Occipital lobe (tissue), 1 donor: ENCODE measurements at regions not wholly inside any gene's neighbourhood (a gene's known extent, or its start where the extent isn't known, plus 50 kb on each side); places are given as distances from the start of the nearest gene placed in this dataset.
"Not testable (repeated sequence)": the region's sequence is repeated elsewhere in the genome, so short reads cannot be mapped to it uniquely, and the experiment has no call there.

ENCODE experiments used
- DNase-seq: peaks from one replicate; lab custom pipeline; 2025; lab: John Stamatoyannopoulos, UW

- no peak for DNase-seq
Measured at GRCh38 chr6:84877515-84878210, 113.3 kb upstream of the TBX18 start.

GRCh38 chr6:84876723-84877514 lies 112.5 kb upstream of the TBX18 start:
- DNase-seq, result no peak

- DNase-seq, result no peak
Measured at GRCh38 chr6:84872996-84873723, 108.8 kb upstream of the TBX18 start.

GRCh38 chr6:84871925-84872324 lies 107.5 kb upstream of the TBX18 start:
- no peak for DNase-seq

GRCh38 chr6:84870672-84871071 lies 106.3 kb upstream of the TBX18 start:
- DNase-seq, result no peak

- DNase-seq, result no peak
Measured at GRCh38 chr6:84868149-84868548, 103.8 kb upstream of the TBX18 start.

GRCh38 chr6:84867521-84867920 lies 103.1 kb upstream of the TBX18 start:
- no peak for DNase-seq

- DNase-seq, result no peak
Measured at GRCh38 chr6:84866715-84867114, 102.3 kb upstream of the TBX18 start.

GRCh38 chr6:84865372-84865771 lies 101.0 kb upstream of the TBX18 start:
- DNase-seq, result not testable (repeated sequence)

- DNase-seq, result no peak
Measured at GRCh38 chr6:84862843-84863242, 98.4 kb upstream of the TBX18 start.

- DNase-seq, result no peak
Measured at GRCh38 chr6:84860920-84861319, 96.5 kb upstream of the TBX18 start.

- DNase-seq, result no peak
Measured at GRCh38 chr6:84860509-84860908, 96.1 kb upstream of the TBX18 start.

- no peak for DNase-seq
Measured at GRCh38 chr6:84854811-84855400, 90.5 kb upstream of the TBX18 start.

GRCh38 chr6:84853901-84854300 lies 89.5 kb upstream of the TBX18 start:
- no peak for DNase-seq

GRCh38 chr6:84848960-84849359 lies 84.6 kb upstream of the TBX18 start:
- no peak for DNase-seq

- DNase-seq, result no peak
Measured at GRCh38 chr6:84847390-84848160, 83.2 kb upstream of the TBX18 start.

- DNase-seq, result no peak
Measured at GRCh38 chr6:84842525-84843166, 78.2 kb upstream of the TBX18 start.

GRCh38 chr6:84837068-84837866 lies 72.9 kb upstream of the TBX18 start:
- DNase-seq, result not testable (repeated sequence)

- no peak for DNase-seq
Measured at GRCh38 chr6:84836366-84836765, 72.0 kb upstream of the TBX18 start.

GRCh38 chr6:84835340-84835739 lies 70.9 kb upstream of the TBX18 start:
- no peak for DNase-seq
